HG03095 (cell line): ENCODE measurements at regions not wholly inside any gene's neighbourhood (a gene's known extent, or its start where the extent isn't known, plus 50 kb on each side); places are given as distances from the start of the nearest gene placed in this dataset.

Experiments used
- ATAC-seq: cut with Tn5 transposase; IDR thresholded peaks from one replicate; pipeline ENCODE4 v1.9.1; 2021; ENCODE audit warnings: moderate library complexity; ENCODE audit not compliant: unreplicated experiment

GRCh38 chr2:19687017-19687659 lies 214.6 kb downstream of the TTC32 start:
- no peak for ATAC-seq

DNA sequence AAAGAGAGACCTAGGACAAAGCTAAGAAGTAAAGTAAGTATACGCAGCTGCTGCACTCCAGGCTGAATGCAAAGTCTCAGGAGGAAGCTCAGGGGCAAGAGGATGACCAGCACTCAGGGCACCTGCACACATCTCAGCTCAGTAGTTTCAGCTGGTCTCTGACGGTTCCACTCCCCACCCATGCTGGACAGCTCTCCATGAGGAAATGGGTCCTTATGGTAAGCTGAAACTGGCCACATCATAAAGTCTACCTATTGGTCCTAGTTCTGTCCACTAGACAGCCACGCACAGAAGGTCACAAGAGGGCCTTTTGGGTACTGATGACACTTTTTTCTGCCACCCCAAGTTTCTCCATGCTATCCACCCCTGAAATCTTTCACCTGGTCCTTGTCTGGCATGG lies 215.3 kb downstream of the TTC32 start:
- no peak for ATAC-seq

DNA sequence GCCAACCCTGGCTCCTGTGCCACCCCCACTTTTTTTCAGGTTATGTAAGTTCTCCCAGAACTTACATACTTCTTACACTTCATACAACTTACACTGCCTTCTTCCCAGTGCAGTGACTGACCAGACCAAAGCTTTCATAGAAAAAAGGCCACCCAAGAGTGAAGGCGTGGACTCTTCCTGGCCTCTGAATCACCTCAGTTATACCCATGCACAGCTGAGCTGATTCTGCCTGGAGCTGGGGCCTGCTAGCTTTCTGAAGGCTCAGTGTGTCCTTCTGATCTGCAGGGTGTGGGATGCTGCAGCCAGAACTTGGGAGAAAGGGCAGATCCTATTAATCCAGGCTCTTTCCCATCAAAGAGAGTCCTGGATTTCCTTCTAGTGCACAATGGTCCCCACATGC lies 216.1 kb downstream of the TTC32 start:
- ATAC-seq, result no peak

DNA sequence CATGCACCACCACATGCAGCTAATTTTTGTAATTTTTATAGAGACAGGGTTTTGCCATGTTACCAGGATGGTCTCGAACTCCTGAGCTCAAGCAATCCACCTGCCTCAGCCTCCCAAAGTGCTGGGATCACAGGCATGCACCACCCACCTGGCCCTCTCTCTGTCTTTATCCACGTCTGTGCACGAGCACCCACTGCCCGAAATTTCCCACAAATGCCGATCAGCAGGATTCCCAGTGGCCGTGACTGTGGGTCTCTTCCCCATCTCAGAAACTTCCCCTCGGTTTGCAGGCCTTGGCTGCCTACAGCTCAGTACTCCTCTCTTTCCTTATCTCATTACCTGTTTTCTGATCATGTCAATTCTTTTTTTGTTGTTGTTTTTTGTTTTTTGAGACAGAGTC lies 217.3 kb downstream of the TTC32 start:
- ATAC-seq, result no peak

- ATAC-seq, result no peak
Measured at GRCh38 chr2:19683556-19683955, 218.2 kb downstream of the TTC32 start.

- no peak for ATAC-seq
Measured at GRCh38 chr2:19682493-19682892, 219.3 kb downstream of the TTC32 start.

- ATAC-seq, result no peak
Measured at GRCh38 chr2:19677825-19678518, 223.8 kb downstream of the TTC32 start.

GRCh38 chr2:19677215-19677777 lies 224.5 kb downstream of the TTC32 start:
- no peak for ATAC-seq

DNA sequence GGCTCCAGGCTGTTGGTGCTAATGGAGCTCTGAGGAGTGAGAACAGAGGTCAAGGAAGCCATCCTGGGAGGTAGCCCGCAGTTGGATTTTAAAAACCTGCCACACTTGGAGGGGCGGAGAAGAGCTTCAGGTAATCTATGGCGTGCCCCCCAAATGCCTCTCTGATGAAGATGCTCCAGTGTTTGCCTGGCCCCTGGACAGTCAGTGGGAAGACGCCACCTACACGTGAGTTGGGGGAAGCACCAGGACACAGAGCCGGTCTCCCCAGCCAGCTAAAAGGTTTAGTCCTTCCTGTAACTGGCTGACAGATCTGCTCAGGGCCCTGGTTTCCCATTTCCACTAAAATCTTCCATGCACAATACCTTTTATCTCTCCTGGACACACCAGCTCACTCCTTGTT lies 225.0 kb downstream of the TTC32 start:
- no peak for ATAC-seq

DNA sequence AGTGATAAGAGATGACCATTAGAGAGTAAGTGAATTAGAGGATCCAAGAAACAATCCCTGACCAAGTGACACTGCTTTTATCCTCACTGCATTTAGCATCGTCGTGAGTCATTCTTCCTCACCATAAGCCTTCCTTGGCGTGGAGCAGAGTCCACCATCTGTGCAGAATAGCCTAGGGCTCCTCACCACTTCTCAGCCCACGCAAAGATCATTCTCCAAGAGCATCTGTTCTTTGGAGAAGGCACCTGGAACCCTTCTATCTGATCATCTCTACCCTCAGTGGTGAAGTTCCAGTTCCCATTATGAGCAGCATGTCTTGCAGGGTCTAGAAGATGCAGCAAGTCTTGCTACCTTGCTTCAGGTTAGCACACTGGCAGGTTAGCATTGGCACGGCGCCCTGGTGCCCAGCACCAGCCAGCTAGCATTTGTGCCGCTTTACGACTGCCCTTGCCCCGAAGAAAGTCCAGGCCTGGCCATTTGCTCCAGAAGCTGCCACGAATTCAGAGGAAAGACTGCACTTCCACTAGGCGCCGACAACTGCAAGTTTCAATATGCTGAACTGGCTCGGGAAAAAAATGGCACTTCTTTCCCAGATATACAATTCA lies 225.8 kb downstream of the TTC32 start:
- no peak for ATAC-seq

DNA sequence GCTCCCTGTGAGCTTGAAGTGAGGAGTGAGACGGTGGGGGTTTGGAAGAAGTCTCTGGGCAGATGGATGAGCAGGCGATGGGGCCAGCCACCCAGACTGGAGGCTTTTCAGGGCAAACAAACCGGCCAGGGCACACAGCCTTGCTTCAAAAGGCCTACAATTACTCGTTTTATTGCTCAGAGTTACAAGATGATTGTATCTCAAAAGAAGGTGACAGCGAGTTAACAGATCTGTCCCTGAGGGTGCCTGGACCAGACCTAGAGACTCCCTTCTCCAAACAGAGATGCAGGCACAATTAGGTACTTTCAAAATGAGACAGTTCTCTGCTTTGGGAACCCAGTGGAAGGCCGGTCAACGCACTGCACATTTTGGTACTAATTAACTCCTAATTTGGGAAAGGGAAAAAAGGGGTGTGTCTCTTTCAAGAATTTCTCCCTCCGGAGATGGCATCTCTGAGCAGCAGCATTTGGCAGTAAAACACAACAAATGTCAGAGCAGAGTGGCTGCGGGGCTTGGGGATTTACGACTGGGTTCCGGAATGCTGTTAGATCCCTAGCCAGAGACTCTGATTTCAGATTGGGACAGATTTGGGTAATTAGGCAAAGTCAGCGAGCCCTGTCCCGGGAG lies 226.7 kb downstream of the TTC32 start:
- ATAC-seq, result no peak

- no peak for ATAC-seq
Measured at GRCh38 chr2:19674051-19675002, 227.5 kb downstream of the TTC32 start.

GRCh38 chr2:19673213-19673791 lies 228.5 kb downstream of the TTC32 start:
- no peak for ATAC-seq

- no peak for ATAC-seq
Measured at GRCh38 chr2:19671916-19672315, 229.9 kb downstream of the TTC32 start.

GRCh38 chr2:19671311-19671710 lies 230.5 kb downstream of the TTC32 start:
- no peak for ATAC-seq

- ATAC-seq, result no peak
Measured at GRCh38 chr2:19670303-19670702, 231.5 kb downstream of the TTC32 start.

GRCh38 chr2:19669559-19669958 lies 232.2 kb downstream of the TTC32 start:
- no peak for ATAC-seq

DNA sequence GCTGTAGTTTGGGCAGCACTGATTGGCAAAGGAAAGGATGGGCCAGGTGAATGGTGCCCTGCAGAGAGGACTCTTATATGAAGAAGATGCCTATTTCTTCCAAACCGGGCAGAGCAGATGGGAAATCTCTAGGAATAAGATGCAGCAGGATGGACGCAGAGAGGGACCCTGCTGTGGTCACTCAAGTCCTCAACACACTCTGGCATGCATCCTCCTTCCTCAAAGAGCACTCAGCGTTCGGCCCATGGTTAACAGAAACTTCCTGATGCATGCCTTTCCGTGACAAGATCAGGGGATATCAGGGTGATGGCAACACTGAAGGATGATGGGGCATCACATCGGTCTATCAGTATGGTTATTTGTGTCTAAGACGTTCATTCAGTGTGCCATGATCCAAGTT lies 232.7 kb downstream of the TTC32 start:
- ATAC-seq, result no peak

DNA sequence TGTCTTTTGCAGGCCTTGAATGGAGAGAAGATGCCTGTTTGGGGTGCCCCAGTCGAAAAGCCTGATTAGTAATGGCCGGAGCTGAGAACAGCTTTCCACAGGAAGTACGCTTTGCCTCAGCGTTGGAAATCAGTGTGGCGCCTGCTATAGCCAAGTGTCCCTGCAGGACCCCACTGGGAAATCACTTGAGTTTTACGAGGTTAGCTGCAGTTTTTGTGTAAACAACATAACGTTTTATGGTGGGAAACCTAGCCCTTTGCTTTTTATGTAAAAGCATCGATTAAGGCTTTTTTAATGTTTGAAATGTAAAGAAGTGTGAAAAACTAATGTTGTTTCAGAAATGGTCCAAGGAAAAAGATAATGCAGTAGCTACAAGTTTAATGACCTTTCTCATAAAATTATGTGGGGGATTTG lies 234.2 kb downstream of the TTC32 start:
- no peak for ATAC-seq

DNA sequence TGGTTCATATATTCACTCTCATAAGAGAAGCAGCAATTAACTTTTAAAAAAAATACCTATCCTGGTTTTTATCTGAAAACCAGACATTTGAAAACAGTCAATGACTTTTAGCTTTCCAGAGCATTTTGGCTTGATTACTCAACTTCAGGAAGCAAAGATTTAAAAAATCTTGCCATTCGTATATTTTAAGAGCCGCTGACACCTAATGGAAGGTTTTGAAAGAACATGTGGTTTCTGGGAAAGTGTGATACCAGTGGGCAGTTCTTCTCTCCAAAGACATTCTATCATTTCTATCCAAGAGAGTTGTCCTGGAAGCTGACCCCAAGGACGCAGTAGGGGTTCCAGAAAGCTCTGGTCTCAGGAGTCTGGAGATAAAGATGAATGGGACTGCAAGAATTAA lies 234.7 kb downstream of the TTC32 start:
- no peak for ATAC-seq
